ENCODE measurements at regions not wholly inside any gene's neighbourhood (a gene's known extent, or its start where the extent isn't known, plus 50 kb on each side); places are given as distances from the start of the nearest gene placed in this dataset.

GRCh38 chr3:194852831-194853508 lies 167.3 kb downstream of the FAM43A start:
- intact Hi-C loops (cut with DNase I), result no loop called here
- no peak for DNase-seq

- DNase-seq, result no peak
- intact Hi-C loops (cut with DNase I), result no loop called here
These were observed 168.5 kb downstream of the FAM43A start for GRCh38 chr3:194854206-194854605.

- DNase-seq, result no peak
- intact Hi-C loops (cut with DNase I), result no loop called here
These were observed 169.1 kb downstream of the FAM43A start for GRCh38 chr3:194854659-194855390.

GRCh38 chr3:194856296-194856695 lies 170.6 kb downstream of the FAM43A start:
- no peak for DNase-seq
- intact Hi-C loops (cut with DNase I), result no loop called here

GRCh38 chr3:194857469-194858113 lies 171.9 kb downstream of the FAM43A start:
- DNase-seq, result no peak
- intact Hi-C loops (cut with DNase I), result no loop called here

GRCh38 chr3:194858382-194858781 lies 172.7 kb downstream of the FAM43A start:
- intact Hi-C loops (cut with DNase I), result no loop called here
- DNase-seq, result no peak

GRCh38 chr3:194860725-194861124 lies 175.0 kb downstream of the FAM43A start:
- intact Hi-C loops (cut with DNase I), result no loop called here
- no peak for DNase-seq

GRCh38 chr3:194861375-194861774 lies 175.7 kb downstream of the FAM43A start:
- intact Hi-C loops (cut with DNase I), result no loop called here
- DNase-seq, result no peak

GRCh38 chr3:194865061-194865460 lies 179.4 kb downstream of the FAM43A start:
- intact Hi-C loops (cut with DNase I), result no loop called here
- no peak for DNase-seq

GRCh38 chr3:194865615-194866014 lies 179.9 kb downstream of the FAM43A start:
- intact Hi-C loops (cut with DNase I), result no loop called here
- DNase-seq, result no peak

GRCh38 chr3:194866236-194866635 lies 180.6 kb downstream of the FAM43A start:
- no peak for DNase-seq
- intact Hi-C loops (cut with DNase I), result no loop called here

GRCh38 chr3:194867270-194867983 lies 181.7 kb downstream of the FAM43A start:
- DNase-seq, result peak in 2 of 42 donors; percentile 11 to 16
- intact Hi-C loops (cut with DNase I), result no loop called here

GRCh38 chr3:194868831-194869230 lies 183.1 kb downstream of the FAM43A start:
- intact Hi-C loops (cut with DNase I), result no loop called here
- no peak for DNase-seq

- intact Hi-C loops (cut with DNase I), result no loop called here
- no peak for DNase-seq
These were observed 183.9 kb downstream of the FAM43A start for GRCh38 chr3:194869482-194870169.

GRCh38 chr3:194870394-194871110 lies 184.9 kb downstream of the FAM43A start:
- peak in 1 of 42 donors; percentile 3 for DNase-seq
- intact Hi-C loops (cut with DNase I), result no loop called here

GRCh38 chr3:194871143-194871863 lies 185.6 kb downstream of the FAM43A start:
- no peak for DNase-seq
- intact Hi-C loops (cut with DNase I), result no loop called here

GRCh38 chr3:194871864-194872668 lies 186.4 kb downstream of the FAM43A start:
- intact Hi-C loops (cut with DNase I), result no loop called here
- DNase-seq, result peak in 9 of 42 donors; percentile 10 to 57 (median 26)

Data from head of caudate nucleus (tissue), 42 donors.